ENCODE measurements at regions not wholly inside any gene's neighbourhood (a gene's known extent, or its start where the extent isn't known, plus 50 kb on each side); places are given as distances from the start of the nearest gene placed in this dataset.

- H3K4me3 ChIP-seq (ENCODE audit: low read depth, low read length) = no peak overlapping the region
- TF ChIP-seq CTCF (IDR thresholded peaks at IDR 0.05; ENCODE audit: insufficient read depth, low read depth, low read length) = no peak
- no peak for DNase-seq (ENCODE audit: low read depth)
Observed at GRCh38 chr3:157624801-157625200, 121.6 kb upstream of the VEPH1 start.

- H3K4me3 ChIP-seq (ENCODE audit: low read depth, low read length) = no peak overlapping the region
- no peak for TF ChIP-seq CTCF (IDR thresholded peaks at IDR 0.05; ENCODE audit: insufficient read depth, low read depth, low read length)
- DNase-seq (ENCODE audit: low read depth) = no peak
Observed at GRCh38 chr3:157618886-157619285, 115.7 kb upstream of the VEPH1 start.

DNA sequence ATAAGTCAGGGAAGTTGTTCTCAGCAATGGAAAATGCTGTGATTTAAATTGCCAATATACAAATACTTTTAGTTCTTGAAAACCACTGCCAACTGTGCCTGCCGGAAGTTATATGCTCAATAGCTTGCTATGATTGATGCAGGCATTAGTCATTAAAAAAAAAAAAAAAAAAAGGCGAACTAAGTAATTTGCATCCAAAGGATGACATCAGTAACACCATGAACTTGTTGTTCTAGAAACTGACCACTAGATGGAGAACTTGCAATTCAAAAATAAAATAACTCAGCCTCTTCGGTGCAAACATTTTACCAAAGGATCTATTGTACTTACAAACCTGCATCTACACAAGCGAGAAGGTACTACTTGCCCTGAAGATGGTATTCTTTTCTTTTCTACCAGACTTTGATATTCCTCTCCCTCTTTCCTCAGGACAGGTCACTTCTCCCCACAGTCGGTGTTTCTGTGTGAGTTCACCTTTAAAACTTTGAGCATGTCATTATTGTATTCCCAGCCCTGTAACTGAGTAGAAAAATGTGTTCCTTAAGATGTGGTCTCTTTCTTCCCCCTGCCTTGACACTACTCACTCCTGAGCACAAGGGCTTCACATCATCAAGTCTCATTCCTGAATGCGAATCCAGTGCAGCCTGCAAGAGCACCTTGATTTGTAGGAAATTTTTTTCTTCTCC is 115.0 kb upstream of the VEPH1 start:
- TF ChIP-seq CTCF (IDR thresholded peaks at IDR 0.05; ENCODE audit: insufficient read depth, low read depth, low read length) = peak; percentile 68
- peak; percentile 70 for DNase-seq (ENCODE audit: low read depth)
- no peak overlapping the region for H3K4me3 ChIP-seq (ENCODE audit: low read depth, low read length)

DNA sequence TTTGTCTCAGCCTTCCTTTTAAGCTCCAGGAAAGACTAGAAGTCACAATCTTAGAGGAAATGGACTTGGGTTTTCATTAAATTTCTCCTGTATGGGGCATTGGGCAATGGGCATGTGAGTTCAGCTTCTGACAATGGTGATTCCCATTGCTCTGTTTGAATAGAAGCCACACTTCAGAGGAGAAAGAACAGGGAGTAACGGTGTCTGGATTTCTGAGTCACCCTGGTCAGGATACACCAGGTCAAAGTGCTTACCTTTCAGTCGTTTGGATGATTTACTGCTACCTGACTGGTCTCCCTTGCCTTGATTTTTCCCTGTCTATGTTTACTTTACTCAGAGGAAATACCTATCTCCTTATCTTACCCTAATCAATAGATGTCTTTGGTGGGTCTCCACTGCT is 111.7 kb upstream of the VEPH1 start:
- DNase-seq (ENCODE audit: low read depth) = no peak
- no peak overlapping the region for H3K4me3 ChIP-seq (ENCODE audit: low read depth, low read length)
- no peak for TF ChIP-seq CTCF (IDR thresholded peaks at IDR 0.05; ENCODE audit: insufficient read depth, low read depth, low read length)

GRCh38 chr3:157611536-157612076 is 108.4 kb upstream of the VEPH1 start:
- no peak for DNase-seq (ENCODE audit: low read depth)
- no peak for TF ChIP-seq CTCF (IDR thresholded peaks at IDR 0.05; ENCODE audit: insufficient read depth, low read depth, low read length)
- H3K4me3 ChIP-seq (ENCODE audit: low read depth, low read length) = no peak overlapping the region

- no peak overlapping the region for H3K4me3 ChIP-seq (ENCODE audit: low read depth, low read length)
- no peak for DNase-seq (ENCODE audit: low read depth)
- TF ChIP-seq CTCF (IDR thresholded peaks at IDR 0.05; ENCODE audit: insufficient read depth, low read depth, low read length) = no peak
Observed at GRCh38 chr3:157610876-157611535, 107.8 kb upstream of the VEPH1 start.

Data from fibroblast of villous mesenchyme (primary cell).